NB4 (cell line): ENCODE measurements at regions not wholly inside any gene's neighbourhood (a gene's known extent, or its start where the extent isn't known, plus 50 kb on each side); places are given as distances from the start of the nearest gene placed in this dataset.

Experiments used
- DNase-seq: peaks from one replicate; pipeline ENCODE4 v3.0.0; 2010; ENCODE audit warnings: low read depth
- H3K4me3 ChIP-seq: one replicate; pipeline ENCODE4 v1.5.1; 2011; ENCODE audit warnings: mild to moderate bottlenecking, low read depth, low read length, moderate library complexity
- CTCF ChIP-seq: IDR thresholded peaks from one replicate; pipeline ENCODE4 v1.5.1; 2012; ENCODE audit warnings: low read depth, low read length
- MYC ChIP-seq: IDR thresholded peaks from 2 replicates; pipeline ENCODE4 v1.6.1; 2011; ENCODE audit warnings: low read depth, low read length
- POLR2A ChIP-seq: IDR thresholded peaks from 2 replicates; pipeline ENCODE4 v1.6.1; 2011; ENCODE audit warnings: mild to moderate bottlenecking; ENCODE audit not compliant: insufficient read length; ENCODE audit errors: extremely low read depth
- TF ChIP-seq, protein P1 (sequence below): IDR thresholded peaks from 2 replicates; pipeline ENCODE4 v1.6.1; 2011; ENCODE audit warnings: low read depth, low read length

DNA sequence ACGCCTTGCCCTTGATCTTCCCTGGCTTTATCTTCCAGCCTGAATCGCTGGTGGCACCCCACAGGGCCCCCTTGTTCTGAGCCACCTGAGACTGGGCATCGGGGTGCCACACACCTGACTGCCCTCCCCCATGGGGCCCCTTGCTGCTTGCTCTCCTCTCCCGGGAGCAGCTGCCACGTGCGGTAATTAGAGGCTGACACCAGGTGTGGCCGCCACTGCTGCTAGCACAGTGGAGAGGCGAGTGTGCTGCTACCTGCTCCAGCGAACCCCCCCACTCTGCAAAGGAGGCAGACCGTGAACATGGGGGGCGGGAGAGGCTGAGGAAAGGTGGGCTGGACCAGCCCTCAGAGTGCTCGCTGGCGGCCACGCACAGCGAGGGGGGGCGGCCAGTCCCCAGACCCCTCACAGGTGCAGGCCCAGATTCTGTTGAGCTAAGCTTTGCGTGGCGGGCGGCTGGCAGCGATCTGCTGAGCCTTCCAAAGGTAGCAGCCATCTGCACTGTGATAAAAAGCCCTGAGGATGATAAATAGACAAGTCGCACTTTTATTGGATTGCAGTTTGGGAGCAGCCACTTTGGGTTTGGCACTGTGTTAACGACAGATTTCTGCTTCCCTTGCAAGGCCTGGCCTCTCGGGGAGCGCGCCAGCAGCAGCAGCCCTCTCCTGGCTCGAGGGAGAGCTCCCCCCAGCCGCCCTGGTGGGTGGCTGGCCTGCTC is 167.9 kb upstream of the GSE1 start:
- no peak for TF ChIP-seq MYC
- TF ChIP-seq, protein P1, sequence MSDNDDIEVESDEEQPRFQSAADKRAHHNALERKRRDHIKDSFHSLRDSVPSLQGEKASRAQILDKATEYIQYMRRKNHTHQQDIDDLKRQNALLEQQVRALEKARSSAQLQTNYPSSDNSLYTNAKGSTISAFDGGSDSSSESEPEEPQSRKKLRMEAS: no peak
- TF ChIP-seq POLR2A: no peak
- TF ChIP-seq CTCF: no peak
- DNase-seq: no peak
- H3K4me3 ChIP-seq: no peak overlapping the region

DNA sequence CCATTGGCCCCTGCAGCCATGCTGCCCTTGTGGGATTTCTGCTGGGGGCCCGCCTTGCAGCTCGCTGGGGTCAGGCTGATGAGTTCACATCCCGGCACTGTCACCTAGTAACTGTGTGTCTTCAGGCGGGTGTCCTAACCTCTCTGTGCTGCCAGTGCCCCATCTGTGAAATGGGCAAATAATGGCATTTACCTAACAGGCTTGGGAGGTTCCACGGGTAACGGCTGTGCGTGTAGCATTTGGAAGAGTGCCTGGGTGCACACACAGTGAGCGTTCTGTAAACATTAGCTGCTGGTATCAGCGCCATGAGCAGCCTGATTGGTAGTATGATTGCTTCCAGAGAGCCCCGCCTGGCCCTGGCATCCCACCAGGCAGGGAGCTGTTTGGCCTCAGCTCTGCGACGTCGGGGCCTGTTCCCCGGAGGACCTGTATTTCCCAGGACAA is 167.3 kb upstream of the GSE1 start:
- no peak for DNase-seq

GRCh38 chr16:85446951-85447692 is 166.0 kb upstream of the GSE1 start:
- no peak for TF ChIP-seq MYC
- TF ChIP-seq, protein P1: 0 out of 2 replicates have a peak, but pooled peaks have one; percentile 7
- DNase-seq: no peak
- no peak overlapping the region for H3K4me3 ChIP-seq

More for the DNA sequence above, 167.3 kb upstream of the GSE1 start:
- TF ChIP-seq CTCF (no peak), POLR2A (no peak), MYC (no peak)
- TF ChIP-seq, protein P1: no peak
- no peak overlapping the region for H3K4me3 ChIP-seq

DNA sequence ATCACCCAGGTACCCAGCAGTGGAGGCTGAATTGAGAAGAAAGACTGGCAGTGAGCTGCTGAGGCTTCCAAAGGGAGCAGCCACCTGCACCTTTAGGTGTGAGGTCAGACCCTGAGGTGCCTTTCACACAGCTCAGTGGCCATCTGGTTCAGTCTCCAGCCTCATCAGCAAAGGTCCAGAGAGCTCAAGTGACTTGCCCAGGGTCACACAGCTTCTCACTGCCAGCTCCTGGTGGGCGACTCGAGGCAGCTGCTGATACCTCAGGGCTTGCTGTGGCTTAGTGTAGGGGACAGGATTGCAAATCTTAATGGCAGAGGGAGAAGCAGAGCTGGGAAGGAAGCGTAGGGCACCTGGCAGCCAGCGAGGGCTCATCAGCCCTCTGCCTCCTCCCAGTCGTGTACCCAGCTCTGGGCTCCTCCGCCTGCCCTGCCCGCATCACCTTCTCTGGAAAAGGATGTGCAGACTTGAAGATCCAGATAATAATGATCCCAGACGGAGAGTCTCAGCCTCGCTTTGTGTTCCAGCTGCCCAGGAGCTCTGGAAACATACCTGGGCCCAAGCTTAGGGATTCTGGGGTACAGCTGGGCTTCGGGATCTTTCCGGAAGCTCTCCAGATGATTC is 165.3 kb upstream of the GSE1 start:
- no peak for DNase-seq
- TF ChIP-seq, protein P1: no peak
- no peak for TF ChIP-seq MYC
- no peak for TF ChIP-seq POLR2A
- TF ChIP-seq CTCF: no peak
- H3K4me3 ChIP-seq: no peak overlapping the region

DNA sequence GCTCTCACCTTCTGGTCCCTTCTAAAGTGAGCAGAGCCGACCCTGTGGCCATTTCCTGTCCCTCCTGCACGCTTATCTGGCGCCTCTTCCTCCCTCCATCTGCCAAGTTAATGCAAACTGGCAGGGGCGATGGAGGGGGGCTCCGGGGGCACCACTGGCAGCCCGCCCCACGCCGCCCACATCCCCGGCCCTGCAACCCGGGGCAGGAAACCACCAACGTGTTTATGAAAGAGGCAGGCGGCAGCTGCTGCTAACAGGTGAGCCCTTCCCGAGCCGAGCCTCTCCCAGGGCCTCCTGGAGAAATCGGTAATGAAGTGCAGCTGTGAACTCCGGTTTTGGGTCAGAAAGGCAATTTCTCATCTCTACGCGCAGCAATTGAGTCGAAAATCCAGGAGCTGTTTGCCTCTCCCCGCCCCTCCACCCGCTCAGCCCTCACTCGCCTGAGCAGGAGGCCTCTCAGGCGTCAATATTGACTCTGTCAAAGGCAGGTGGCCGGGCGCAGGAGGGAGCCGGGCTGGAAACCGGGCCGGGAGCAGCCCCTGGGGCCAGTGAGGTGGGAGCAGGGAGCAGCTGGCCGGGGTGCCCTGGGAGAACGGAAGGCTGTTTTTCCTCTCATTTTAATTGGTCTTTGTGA is 164.4 kb upstream of the GSE1 start:
- TF ChIP-seq, protein P1: no peak
- DNase-seq: peak; percentile 41
- H3K4me3 ChIP-seq: no peak overlapping the region

- TF ChIP-seq, protein P1: no peak
- TF ChIP-seq CTCF (no peak), MYC (no peak), POLR2A (no peak)
- H3K4me3 ChIP-seq: no peak overlapping the region
- no peak for DNase-seq
These were observed 163.8 kb upstream of the GSE1 start for GRCh38 chr16:85449191-85449884.
